PFSK-1 (cell line): ENCODE measurements at regions not wholly inside any gene's neighbourhood (a gene's known extent, or its start where the extent isn't known, plus 50 kb on each side); places are given as distances from the start of the nearest gene placed in this dataset.

ENCODE experiments used
- FOXP2 ChIP-seq: optimal IDR thresholded peaks from 2 replicates; pipeline ENCODE3; 2011; ENCODE audit warnings: borderline replicate concordance, control low read depth, inconsistent platforms; ENCODE audit not compliant: insufficient read depth; ENCODE audit errors: extremely low read length, extremely low read depth
- POLR2AphosphoS5 ChIP-seq: IDR thresholded peaks from 2 replicates; pipeline ENCODE4 v1.6.1; 2012; ENCODE audit warnings: low read depth, mild to moderate bottlenecking, control low read depth, low read length, moderate library complexity
- SIN3A ChIP-seq: IDR thresholded peaks from 2 replicates; pipeline ENCODE4 v1.6.1; 2012; ENCODE audit warnings: mild to moderate bottlenecking, low read length, moderate library complexity, borderline replicate concordance; ENCODE audit not compliant: insufficient read depth
- TAF1 ChIP-seq: IDR thresholded peaks from 2 replicates; pipeline ENCODE4 v1.6.1; 2012; ENCODE audit warnings: low read length, control low read depth, borderline replicate concordance; ENCODE audit not compliant: insufficient read depth
- TF ChIP-seq, protein P1 (sequence below), 2 experiments: IDR thresholded peaks; 2 replicates each; pipeline versions ENCODE4 v1.6.1 to v1.8.0; 2011 to 2012; ENCODE audit warnings: low read depth in 2 of 2, low read length in 2 of 2, control low read depth in 1 of 2, inconsistent platforms in 1 of 2, mild to moderate bottlenecking in 1 of 2, moderate library complexity in 1 of 2; ENCODE audit not compliant: insufficient read depth in 1 of 2

DNA sequence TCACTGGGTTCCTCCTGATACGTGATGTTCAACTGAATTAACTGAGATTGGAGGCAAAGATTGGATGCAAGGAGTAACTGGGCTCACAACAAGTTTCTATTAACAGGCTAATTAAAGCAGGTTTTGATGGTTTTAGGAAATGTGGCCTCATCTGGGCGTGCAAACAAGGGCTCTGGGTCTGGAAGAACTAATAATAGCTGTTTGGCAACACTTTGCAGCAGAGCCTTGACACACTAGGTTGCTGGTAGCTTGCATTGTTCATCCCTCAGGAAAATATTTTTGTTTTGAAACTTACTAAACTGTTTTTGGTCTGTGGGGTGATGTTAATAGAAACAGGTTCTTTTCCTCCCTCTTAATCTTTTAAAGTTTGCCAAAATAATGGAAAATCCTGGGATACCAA is 117.2 kb upstream of the CD93 start:
- TF ChIP-seq, protein P1, sequence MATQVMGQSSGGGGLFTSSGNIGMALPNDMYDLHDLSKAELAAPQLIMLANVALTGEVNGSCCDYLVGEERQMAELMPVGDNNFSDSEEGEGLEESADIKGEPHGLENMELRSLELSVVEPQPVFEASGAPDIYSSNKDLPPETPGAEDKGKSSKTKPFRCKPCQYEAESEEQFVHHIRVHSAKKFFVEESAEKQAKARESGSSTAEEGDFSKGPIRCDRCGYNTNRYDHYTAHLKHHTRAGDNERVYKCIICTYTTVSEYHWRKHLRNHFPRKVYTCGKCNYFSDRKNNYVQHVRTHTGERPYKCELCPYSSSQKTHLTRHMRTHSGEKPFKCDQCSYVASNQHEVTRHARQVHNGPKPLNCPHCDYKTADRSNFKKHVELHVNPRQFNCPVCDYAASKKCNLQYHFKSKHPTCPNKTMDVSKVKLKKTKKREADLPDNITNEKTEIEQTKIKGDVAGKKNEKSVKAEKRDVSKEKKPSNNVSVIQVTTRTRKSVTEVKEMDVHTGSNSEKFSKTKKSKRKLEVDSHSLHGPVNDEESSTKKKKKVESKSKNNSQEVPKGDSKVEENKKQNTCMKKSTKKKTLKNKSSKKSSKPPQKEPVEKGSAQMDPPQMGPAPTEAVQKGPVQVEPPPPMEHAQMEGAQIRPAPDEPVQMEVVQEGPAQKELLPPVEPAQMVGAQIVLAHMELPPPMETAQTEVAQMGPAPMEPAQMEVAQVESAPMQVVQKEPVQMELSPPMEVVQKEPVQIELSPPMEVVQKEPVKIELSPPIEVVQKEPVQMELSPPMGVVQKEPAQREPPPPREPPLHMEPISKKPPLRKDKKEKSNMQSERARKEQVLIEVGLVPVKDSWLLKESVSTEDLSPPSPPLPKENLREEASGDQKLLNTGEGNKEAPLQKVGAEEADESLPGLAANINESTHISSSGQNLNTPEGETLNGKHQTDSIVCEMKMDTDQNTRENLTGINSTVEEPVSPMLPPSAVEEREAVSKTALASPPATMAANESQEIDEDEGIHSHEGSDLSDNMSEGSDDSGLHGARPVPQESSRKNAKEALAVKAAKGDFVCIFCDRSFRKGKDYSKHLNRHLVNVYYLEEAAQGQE (IDR thresholded peaks at IDR 0.05; ENCODE audit: insufficient read depth in 1 of 2, low read depth in 2 of 2, low read length in 2 of 2) = no peak
- TF ChIP-seq POLR2AphosphoS5 = no peak
- no peak for TF ChIP-seq TAF1
- no peak for TF ChIP-seq SIN3A
- TF ChIP-seq FOXP2 = no peak

DNA sequence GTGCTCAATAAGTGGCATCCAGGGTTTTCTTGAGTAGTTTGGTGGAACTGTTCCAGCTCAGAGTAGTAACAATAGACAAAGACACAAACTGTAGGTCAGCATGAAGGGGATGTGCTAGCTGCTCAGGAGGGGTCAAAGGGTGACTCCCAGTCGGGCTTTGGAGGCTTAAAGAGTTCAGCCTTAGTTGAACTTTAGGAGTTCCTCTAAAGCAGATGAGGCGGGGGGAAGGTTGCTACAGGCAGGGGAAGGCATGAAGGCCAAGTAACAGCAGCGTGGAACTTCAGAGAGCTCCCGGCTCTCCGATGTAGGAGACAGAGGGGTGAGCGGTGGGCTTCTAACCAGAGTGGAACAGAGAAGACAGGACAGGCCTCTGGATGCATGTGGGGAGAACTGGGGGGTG is 115.5 kb upstream of the CD93 start:
- TF ChIP-seq POLR2AphosphoS5 = no peak
- no peak for TF ChIP-seq TAF1

DNA sequence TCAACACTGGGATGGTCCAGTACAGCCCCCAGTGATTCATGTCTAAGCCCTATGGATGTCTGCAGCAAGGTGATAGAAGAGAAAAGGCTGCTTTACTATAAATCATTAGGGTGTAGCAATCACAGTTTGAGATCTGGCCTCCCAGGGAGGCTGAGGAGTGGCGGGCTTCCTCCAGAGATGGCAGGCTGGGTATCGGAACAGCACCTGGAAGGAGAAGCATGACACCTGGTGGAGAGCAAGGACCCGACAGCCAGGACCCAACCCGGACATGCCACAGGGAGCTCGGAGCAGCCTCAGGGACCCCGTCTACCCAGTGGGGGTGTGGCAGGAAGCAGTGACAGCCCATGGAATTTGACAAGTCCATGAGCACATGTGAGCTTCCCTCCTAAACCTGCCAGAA is 114.8 kb upstream of the CD93 start:
- TF ChIP-seq SIN3A (no peak), FOXP2 (no peak), POLR2AphosphoS5 (no peak), TAF1 (no peak)
- TF ChIP-seq, protein P1 (IDR thresholded peaks at IDR 0.05; ENCODE audit: insufficient read depth in 1 of 2, low read depth in 2 of 2, low read length in 2 of 2) = no peak

DNA sequence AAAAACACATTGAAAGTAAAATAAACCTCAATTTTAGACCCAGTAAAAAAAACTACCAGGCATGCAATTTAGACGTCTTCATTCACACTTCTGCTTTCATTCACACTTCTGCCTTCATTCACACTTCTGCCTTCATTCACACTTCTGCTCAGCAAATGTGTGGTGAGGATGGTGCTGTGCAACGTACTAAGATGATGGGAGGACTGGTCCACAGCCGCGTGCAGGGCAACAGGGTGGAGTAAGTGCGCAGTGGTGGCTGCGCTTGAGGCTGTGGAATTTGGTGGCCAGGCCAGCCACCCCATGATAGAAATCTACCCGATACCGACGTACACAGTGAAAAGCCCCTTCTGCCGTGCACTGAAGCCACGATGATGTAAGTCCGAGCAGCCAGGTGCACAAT is 114.3 kb upstream of the CD93 start:
- no peak for TF ChIP-seq TAF1
- TF ChIP-seq POLR2AphosphoS5 = no peak
- TF ChIP-seq, protein P1 (IDR thresholded peaks at IDR 0.05; ENCODE audit: insufficient read depth in 1 of 2, low read depth in 2 of 2, low read length in 2 of 2) = no peak
- no peak for TF ChIP-seq FOXP2
- no peak for TF ChIP-seq SIN3A

DNA sequence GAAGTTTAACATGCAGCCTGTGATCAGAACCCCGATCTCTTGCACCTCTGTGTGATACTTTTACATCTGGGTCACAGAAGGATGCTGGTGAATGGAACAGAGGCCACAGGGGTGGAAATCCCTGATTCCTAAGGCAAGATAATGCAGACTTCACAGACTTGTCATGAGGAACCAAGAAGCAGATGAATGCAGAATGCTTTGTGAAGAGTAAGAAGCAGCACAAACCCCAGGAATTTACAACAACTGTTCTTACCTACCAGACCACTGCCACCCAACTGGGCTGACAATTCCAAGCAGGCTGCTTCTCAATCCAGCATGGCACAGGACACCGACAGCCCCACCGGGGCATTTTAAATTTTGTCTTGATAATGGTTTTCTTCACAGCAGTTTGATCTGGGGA is 113.2 kb upstream of the CD93 start:
- TF ChIP-seq TAF1 (no peak), POLR2AphosphoS5 (no peak)

DNA sequence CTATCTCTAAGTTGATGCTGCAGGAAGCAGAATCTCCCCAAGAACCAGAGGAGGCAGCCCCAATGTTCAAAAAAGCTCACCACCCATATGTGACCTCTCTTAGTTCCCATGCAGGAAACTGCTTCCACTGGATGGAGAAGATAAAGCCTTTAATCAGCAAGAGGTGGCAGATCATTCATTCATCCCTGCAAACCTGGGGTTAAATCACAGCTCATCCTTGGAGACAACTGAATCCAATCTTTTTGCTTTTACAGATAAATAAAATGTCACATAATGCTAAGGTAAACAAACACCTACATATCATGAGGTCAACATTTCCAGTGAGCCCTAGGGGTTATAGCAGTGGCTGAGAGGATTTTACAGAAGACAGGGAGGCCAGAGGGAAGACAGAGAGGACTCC is 112.7 kb upstream of the CD93 start:
- TF ChIP-seq TAF1 (no peak), FOXP2 (no peak), POLR2AphosphoS5 (no peak), SIN3A (no peak)
- TF ChIP-seq, protein P1 (IDR thresholded peaks at IDR 0.05; ENCODE audit: insufficient read depth in 1 of 2, low read depth in 2 of 2, low read length in 2 of 2) = no peak
